GM23338 (cell line): ENCODE measurements at regions not wholly inside any gene's neighbourhood (a gene's known extent, or its start where the extent isn't known, plus 50 kb on each side); places are given as distances from the start of the nearest gene placed in this dataset.

Experiments
- ATAC-seq: fragments of 200-7000 bp; cut with Tn5 transposase; 3 replicates; pipeline ENCODE4 v1.9.1; 2020
- DNase-seq: peaks from one replicate; pipeline ENCODE4 v3.0.0-alpha.2; 2015; ENCODE audit warnings: low spot score
- H2AFZ ChIP-seq: fragments of 200-600 bp; sonication (generic); 2 replicates; pipeline ENCODE4 v1.8.0; 2016; ENCODE audit warnings: antibody characterized with exemption, mild to moderate bottlenecking, moderate library complexity
- H3F3A ChIP-seq: fragments of 200-600 bp; sonication (generic); replicated peaks from 2 replicates; pipeline ENCODE4 v1.8.0; 2017; ENCODE audit warnings: antibody characterized with exemption, mixed run types, low read depth
- H3K27ac ChIP-seq: fragments of 200-600 bp; sonication (generic); 2 replicates; pipeline ENCODE4 v1.6.1; 2016; ENCODE audit warnings: low read depth
- H3K27me3 ChIP-seq: fragments of 200-600 bp; sonication (generic); 2 replicates; pipeline ENCODE4 v1.8.0; 2016; ENCODE audit warnings: mild to moderate bottlenecking, mixed run types, moderate library complexity; ENCODE audit not compliant: insufficient read depth
- H3K36me3 ChIP-seq: fragments of 200-600 bp; sonication (generic); 2 replicates; pipeline ENCODE4 v1.8.0; 2016; ENCODE audit warnings: mild to moderate bottlenecking; ENCODE audit not compliant: insufficient read depth
- H3K4me1 ChIP-seq: fragments of 200-600 bp; sonication (generic); 2 replicates; pipeline ENCODE4 v1.8.0; 2016; ENCODE audit warnings: mild to moderate bottlenecking, moderate library complexity; ENCODE audit not compliant: insufficient read depth
- H3K4me2 ChIP-seq: fragments of 200-600 bp; sonication (generic); 2 replicates; pipeline ENCODE4 v1.7.1; 2017; ENCODE audit warnings: mixed run types
- H3K4me3 ChIP-seq: fragments of 200-600 bp; sonication (generic); 2 replicates; pipeline ENCODE4 v1.6.1; 2016; ENCODE audit warnings: mixed run types
- H3K79me2 ChIP-seq: fragments of 200-600 bp; sonication (generic); replicated peaks from 2 replicates; pipeline ENCODE4 v1.8.0; 2017; ENCODE audit warnings: mild to moderate bottlenecking; ENCODE audit not compliant: insufficient read depth
- H3K9me2 ChIP-seq: fragments of 200-600 bp; sonication (generic); 2 replicates; pipeline ENCODE4 v1.8.0; 2017; ENCODE audit not compliant: insufficient read depth
- H4K20me1 ChIP-seq: fragments of 200-600 bp; sonication (generic); replicated peaks from 2 replicates; pipeline ENCODE4 v1.8.0; 2017; ENCODE audit warnings: mild to moderate bottlenecking; ENCODE audit not compliant: insufficient read depth
- H3K27ac Mint-ChIP-seq: 2 replicates; pipeline ENCODE4 v1.8.0; 2020; ENCODE audit warnings: inconsistent platforms, mild to moderate bottlenecking, moderate library complexity, mixed read lengths
- H3K27me3 Mint-ChIP-seq: 3 replicates; pipeline ENCODE4 v1.8.0; 2022; ENCODE audit warnings: low read depth, mild to moderate bottlenecking, moderate library complexity, mixed read lengths, inconsistent platforms; ENCODE audit not compliant: insufficient read depth, poor library complexity
- H3K36me3 Mint-ChIP-seq: 3 replicates; pipeline ENCODE4 v1.8.0; 2021; ENCODE audit warnings: low read depth, mild to moderate bottlenecking, inconsistent platforms, moderate library complexity, mixed read lengths
- H3K4me1 Mint-ChIP-seq: 3 replicates; pipeline ENCODE4 v1.8.0; 2020; ENCODE audit warnings: mild to moderate bottlenecking, inconsistent platforms, mixed read lengths
- H3K4me3 Mint-ChIP-seq: 3 replicates; pipeline ENCODE4 v1.8.0; 2021; ENCODE audit warnings: moderate library complexity, mild to moderate bottlenecking, inconsistent platforms, mixed read lengths
- H3K9me3 Mint-ChIP-seq: 3 replicates; pipeline ENCODE4 v1.8.0; 2020; ENCODE audit warnings: moderate library complexity, mild to moderate bottlenecking, inconsistent platforms, mixed read lengths
- EZH2phosphoT487 ChIP-seq: fragments of 200-600 bp; sonication (generic); IDR thresholded peaks from one replicate; pipeline ENCODE4 v1.8.1; 2018; ENCODE audit warnings: antibody characterized with exemption; ENCODE audit not compliant: unreplicated experiment
- NANOG ChIP-seq: IDR thresholded peaks from 2 replicates; pipeline ENCODE4 v1.6.1; 2016; ENCODE audit warnings: antibody characterized with exemption, borderline replicate concordance
- POLR2AphosphoS5 ChIP-seq: IDR thresholded peaks from 2 replicates; pipeline ENCODE4 v1.6.1; 2016; ENCODE audit warnings: antibody characterized with exemption, low read depth
- STAT1 ChIP-seq: IDR thresholded peaks from one replicate; pipeline ENCODE4 v1.6.1; 2016; ENCODE audit warnings: antibody characterized with exemption; ENCODE audit not compliant: unreplicated experiment
- TF ChIP-seq, protein P1 (sequence below), 2 experiments: fragments of 200-600 bp in 1 of 2; sonication (generic) in 1 of 2; conservative IDR thresholded peaks; 2 replicates each; pipeline versions ENCODE4 v1.5.1 to v1.6.1; 2016 to 2017; ENCODE audit warnings: antibody characterized with exemption in 2 of 2, low read depth in 2 of 2, mild to moderate bottlenecking in 2 of 2, moderate library complexity in 1 of 2
- TF ChIP-seq, protein P2 (sequence below): fragments of 250-450 bp; sonication (Bioruptor Pico); IDR thresholded peaks from 2 replicates; pipeline ENCODE4 v1.5.0; 2020; ENCODE audit warnings: mild to moderate bottlenecking, moderate library complexity
- TF ChIP-seq, protein P3 (sequence below): IDR thresholded peaks from one replicate; pipeline ENCODE4 v1.6.1; 2018; ENCODE audit warnings: antibody characterized with exemption; ENCODE audit not compliant: unreplicated experiment

DNA sequence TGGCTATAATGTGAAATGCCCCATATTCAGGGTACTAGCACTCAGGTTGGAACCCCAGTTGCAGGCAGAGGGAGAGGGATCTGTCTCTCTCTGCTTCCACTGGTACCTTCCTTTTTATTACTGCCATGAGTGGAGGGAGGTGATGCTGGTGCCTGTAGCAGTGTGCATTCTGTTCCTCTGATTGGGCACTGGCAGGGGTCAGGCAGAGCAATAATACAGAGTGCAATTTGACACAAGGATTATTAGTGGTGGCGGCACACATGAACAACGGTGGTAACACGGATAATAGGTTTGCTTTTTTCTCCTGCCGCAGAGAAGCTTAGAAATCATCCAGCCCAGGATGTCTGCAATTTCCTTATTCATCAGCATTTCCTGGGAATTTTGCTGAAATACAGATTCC, 525.7 kb downstream of the SLC4A3 start:
- H3K4me3 Mint-ChIP-seq: no peak overlapping the region
- no peak overlapping the region for H3K27ac Mint-ChIP-seq
- no peaks in the 10 kb centered on the region; the same call in 2 of the 3 replicates for H3K36me3 Mint-ChIP-seq
- Histone ChIP-seq H3K36me3 (no peaks in the 10 kb centered on the region), H3K27me3 (no peaks in the 10 kb centered on the region), H3F3A (no peaks in the 10 kb centered on the region), H3K4me3 (no peak overlapping the region), H3K9me2 (no peaks in the 10 kb centered on the region), H3K79me2 (no peaks in the 10 kb centered on the region), H3K4me2 (no peak overlapping the region), H3K27ac (no peak overlapping the region), H2AFZ (no peak overlapping the region), H3K4me1 (no peaks in the 10 kb centered on the region), H4K20me1 (no peaks in the 10 kb centered on the region)
- DNase-seq (no peak), ATAC-seq (no peak)
- no peaks in the 10 kb centered on the region; the same call in 1 of the 3 replicates for H3K9me3 Mint-ChIP-seq
- TF ChIP-seq POLR2AphosphoS5 (no peak), STAT1 (no peak), NANOG (no peak), EZH2phosphoT487 (no peak)
- TF ChIP-seq, protein P1, sequence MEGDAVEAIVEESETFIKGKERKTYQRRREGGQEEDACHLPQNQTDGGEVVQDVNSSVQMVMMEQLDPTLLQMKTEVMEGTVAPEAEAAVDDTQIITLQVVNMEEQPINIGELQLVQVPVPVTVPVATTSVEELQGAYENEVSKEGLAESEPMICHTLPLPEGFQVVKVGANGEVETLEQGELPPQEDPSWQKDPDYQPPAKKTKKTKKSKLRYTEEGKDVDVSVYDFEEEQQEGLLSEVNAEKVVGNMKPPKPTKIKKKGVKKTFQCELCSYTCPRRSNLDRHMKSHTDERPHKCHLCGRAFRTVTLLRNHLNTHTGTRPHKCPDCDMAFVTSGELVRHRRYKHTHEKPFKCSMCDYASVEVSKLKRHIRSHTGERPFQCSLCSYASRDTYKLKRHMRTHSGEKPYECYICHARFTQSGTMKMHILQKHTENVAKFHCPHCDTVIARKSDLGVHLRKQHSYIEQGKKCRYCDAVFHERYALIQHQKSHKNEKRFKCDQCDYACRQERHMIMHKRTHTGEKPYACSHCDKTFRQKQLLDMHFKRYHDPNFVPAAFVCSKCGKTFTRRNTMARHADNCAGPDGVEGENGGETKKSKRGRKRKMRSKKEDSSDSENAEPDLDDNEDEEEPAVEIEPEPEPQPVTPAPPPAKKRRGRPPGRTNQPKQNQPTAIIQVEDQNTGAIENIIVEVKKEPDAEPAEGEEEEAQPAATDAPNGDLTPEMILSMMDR (conservative IDR thresholded peaks at IDR 0.05; ENCODE audit: low read depth in 2 of 2): no peak
- TF ChIP-seq, protein P2, sequence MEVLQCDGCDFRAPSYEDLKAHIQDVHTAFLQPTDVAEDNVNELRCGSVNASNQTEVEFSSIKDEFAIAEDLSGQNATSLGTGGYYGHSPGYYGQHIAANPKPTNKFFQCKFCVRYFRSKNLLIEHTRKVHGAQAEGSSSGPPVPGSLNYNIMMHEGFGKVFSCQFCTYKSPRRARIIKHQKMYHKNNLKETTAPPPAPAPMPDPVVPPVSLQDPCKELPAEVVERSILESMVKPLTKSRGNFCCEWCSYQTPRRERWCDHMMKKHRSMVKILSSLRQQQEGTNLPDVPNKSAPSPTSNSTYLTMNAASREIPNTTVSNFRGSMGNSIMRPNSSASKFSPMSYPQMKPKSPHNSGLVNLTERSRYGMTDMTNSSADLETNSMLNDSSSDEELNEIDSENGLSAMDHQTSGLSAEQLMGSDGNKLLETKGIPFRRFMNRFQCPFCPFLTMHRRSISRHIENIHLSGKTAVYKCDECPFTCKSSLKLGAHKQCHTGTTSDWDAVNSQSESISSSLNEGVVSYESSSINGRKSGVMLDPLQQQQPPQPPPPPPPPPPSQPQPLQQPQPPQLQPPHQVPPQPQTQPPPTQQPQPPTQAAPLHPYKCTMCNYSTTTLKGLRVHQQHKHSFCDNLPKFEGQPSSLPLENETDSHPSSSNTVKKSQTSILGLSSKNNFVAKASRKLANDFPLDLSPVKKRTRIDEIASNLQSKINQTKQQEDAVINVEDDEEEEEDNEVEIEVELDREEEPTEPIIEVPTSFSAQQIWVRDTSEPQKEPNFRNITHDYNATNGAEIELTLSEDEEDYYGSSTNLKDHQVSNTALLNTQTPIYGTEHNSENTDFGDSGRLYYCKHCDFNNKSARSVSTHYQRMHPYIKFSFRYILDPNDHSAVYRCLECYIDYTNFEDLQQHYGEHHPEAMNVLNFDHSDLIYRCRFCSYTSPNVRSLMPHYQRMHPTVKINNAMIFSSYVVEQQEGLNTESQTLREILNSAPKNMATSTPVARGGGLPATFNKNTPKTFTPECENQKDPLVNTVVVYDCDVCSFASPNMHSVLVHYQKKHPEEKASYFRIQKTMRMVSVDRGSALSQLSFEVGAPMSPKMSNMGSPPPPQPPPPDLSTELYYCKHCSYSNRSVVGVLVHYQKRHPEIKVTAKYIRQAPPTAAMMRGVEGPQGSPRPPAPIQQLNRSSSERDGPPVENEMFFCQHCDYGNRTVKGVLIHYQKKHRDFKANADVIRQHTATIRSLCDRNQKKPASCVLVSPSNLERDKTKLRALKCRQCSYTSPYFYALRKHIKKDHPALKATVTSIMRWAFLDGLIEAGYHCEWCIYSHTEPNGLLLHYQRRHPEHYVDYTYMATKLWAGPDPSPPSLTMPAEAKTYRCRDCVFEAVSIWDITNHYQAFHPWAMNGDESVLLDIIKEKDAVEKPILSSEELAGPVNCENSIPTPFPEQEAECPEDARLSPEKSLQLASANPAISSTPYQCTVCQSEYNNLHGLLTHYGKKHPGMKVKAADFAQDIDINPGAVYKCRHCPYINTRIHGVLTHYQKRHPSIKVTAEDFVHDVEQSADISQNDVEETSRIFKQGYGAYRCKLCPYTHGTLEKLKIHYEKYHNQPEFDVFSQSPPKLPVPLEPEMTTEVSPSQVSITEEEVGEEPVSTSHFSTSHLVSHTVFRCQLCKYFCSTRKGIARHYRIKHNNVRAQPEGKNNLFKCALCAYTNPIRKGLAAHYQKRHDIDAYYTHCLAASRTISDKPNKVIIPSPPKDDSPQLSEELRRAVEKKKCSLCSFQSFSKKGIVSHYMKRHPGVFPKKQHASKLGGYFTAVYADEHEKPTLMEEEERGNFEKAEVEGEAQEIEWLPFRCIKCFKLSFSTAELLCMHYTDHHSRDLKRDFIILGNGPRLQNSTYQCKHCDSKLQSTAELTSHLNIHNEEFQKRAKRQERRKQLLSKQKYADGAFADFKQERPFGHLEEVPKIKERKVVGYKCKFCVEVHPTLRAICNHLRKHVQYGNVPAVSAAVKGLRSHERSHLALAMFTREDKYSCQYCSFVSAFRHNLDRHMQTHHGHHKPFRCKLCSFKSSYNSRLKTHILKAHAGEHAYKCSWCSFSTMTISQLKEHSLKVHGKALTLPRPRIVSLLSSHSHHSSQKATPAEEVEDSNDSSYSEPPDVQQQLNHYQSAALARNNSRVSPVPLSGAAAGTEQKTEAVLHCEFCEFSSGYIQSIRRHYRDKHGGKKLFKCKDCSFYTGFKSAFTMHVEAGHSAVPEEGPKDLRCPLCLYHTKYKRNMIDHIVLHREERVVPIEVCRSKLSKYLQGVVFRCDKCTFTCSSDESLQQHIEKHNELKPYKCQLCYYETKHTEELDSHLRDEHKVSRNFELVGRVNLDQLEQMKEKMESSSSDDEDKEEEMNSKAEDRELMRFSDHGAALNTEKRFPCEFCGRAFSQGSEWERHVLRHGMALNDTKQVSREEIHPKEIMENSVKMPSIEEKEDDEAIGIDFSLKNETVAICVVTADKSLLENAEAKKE (CRISPR knock-in tag): no peak
- TF ChIP-seq, protein P3, sequence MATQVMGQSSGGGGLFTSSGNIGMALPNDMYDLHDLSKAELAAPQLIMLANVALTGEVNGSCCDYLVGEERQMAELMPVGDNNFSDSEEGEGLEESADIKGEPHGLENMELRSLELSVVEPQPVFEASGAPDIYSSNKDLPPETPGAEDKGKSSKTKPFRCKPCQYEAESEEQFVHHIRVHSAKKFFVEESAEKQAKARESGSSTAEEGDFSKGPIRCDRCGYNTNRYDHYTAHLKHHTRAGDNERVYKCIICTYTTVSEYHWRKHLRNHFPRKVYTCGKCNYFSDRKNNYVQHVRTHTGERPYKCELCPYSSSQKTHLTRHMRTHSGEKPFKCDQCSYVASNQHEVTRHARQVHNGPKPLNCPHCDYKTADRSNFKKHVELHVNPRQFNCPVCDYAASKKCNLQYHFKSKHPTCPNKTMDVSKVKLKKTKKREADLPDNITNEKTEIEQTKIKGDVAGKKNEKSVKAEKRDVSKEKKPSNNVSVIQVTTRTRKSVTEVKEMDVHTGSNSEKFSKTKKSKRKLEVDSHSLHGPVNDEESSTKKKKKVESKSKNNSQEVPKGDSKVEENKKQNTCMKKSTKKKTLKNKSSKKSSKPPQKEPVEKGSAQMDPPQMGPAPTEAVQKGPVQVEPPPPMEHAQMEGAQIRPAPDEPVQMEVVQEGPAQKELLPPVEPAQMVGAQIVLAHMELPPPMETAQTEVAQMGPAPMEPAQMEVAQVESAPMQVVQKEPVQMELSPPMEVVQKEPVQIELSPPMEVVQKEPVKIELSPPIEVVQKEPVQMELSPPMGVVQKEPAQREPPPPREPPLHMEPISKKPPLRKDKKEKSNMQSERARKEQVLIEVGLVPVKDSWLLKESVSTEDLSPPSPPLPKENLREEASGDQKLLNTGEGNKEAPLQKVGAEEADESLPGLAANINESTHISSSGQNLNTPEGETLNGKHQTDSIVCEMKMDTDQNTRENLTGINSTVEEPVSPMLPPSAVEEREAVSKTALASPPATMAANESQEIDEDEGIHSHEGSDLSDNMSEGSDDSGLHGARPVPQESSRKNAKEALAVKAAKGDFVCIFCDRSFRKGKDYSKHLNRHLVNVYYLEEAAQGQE: no peak
- no peaks in the 10 kb centered on the region for H3K27me3 Mint-ChIP-seq
- no peaks in the 10 kb centered on the region for H3K4me1 Mint-ChIP-seq
